ENCODE measurements at regions not wholly inside any gene's neighbourhood (a gene's known extent, or its start where the extent isn't known, plus 50 kb on each side); places are given as distances from the start of the nearest gene placed in this dataset.

DNA sequence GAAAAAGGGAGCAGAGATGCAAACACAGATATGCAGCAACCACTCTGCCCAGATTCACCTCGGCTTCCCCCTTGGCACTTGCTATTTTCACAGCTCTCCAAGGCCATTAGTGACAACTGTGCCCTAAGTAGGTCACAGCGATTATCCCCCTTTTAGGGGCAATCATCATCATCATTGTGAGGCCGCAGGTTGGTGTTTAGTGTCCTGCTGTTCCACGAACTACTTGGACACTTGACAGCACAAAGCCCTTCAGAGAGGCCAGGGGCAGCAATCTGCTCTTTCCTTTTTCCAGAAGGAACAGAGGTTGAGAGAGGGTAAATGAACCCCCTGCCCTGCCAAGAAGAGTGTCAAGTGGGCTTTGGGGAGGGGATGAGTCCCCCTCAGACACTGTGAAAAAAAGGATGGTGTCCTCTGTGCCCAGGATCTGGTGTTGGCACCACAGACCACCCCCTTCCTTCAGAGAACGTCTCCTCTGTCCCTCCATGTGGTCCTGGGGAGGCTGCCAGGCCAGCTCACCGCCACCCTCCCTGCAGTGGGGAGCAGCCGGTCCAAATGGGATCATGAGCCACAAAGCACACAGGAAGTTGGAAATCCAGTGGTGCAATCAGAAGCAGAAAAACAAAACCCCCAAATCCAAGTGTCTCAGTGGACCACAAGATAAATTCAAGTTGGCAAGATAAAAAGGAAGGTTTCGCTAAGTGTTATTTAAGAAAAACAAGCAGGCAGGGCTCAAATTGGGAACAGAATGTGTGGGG lies 78.4 kb upstream of the MED9 start:
- no peak for DNase-seq
- H3K4me3 Mint-ChIP-seq = no peak overlapping the region
- no peaks in the 10 kb centered on the region for H3K9me3 ChIP-seq (ENCODE audit: low read length)
- no peaks in the 10 kb centered on the region for H3K36me3 ChIP-seq (ENCODE audit: insufficient read depth, low read length)
- peaks cover 16% of the 10 kb centered on the region for H3K4me1 ChIP-seq (ENCODE audit: insufficient read depth, low read length)
- no peaks in the 10 kb centered on the region for H3K27me3 ChIP-seq (ENCODE audit: insufficient read depth, low read length, poor library complexity, severe bottlenecking)
- H3K9me3 Mint-ChIP-seq = no peaks in the 10 kb centered on the region
- peaks cover 31 to 44% (median 40%) of the 10 kb centered on the region in 3 donors for H3K4me1 Mint-ChIP-seq
- no peak overlapping the region for H3K4me3 ChIP-seq (ENCODE audit: low read length)
- no peak overlapping the region for H3K27ac ChIP-seq (ENCODE audit: low read depth, low read length)
- H3K27ac Mint-ChIP-seq = peak overlapping the region in 1 of 8 donors; percentile 51
- ChIA-PET CTCF (interaction anchor here (1.7 kb wide), 1 partner anchor 42 kb away, joined by 3 read pairs; no protein-coding TSS in a partner anchor), POLR2A (no interaction called here)
- no peaks in the 10 kb centered on the region for H3K36me3 Mint-ChIP-seq
- no peaks in the 10 kb centered on the region for H3K27me3 Mint-ChIP-seq

DNA sequence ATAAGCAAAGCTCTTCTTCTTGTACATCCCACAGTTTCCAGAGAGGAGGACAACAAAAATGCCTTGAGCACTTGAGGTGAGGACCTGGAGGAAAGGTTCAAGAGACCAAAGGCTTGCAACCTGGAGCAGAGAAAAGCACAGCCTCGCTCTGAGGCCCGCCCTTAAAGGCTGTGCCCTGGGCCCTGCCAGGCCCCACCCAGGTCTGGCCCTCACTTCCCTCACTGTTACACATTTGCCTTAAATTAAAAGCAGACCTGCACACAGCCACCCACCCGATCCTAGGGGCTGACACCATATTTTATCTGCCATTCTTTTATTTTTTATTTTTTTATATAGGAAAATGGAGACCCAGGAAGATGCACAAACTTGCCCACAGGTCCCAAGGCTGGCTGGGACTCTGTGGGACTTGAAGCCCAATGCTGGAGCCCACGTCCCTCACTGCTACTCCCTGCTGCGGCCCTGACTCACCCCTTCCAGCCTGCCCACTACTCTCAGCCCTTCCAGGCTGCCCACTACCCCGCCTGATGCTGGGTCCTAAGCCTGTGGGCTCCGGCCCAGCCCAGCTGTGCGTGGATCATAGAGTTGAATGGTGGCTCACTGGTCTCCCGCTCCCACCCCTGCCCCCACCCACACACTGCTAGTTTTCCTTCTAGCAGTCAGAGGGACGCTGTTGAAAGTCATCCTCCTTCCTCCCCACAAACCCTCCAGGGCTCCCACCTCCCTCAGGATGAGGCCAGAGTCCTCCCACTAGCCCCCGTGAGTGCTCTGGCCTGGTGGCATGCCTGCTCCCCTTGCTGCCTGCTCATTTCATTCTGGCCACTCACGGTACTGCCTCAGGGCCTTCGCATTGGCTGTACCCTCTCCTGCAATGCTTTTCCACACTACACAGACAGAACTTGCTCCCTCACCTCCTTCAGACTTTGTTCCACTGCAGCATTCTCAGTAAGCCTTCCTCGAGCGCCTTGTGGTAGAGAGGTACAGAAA lies 77.6 kb upstream of the MED9 start:
- no peaks in the 10 kb centered on the region for H3K9me3 Mint-ChIP-seq
- ChIA-PET POLR2A (no interaction called here), CTCF (no interaction called here)
- H3K27ac Mint-ChIP-seq = peak overlapping the region in 1 of 8 donors; percentile 23
- H3K4me1 Mint-ChIP-seq = peaks cover 36 to 47% (median 43%) of the 10 kb centered on the region in 3 donors
- no peak for DNase-seq
- no peaks in the 10 kb centered on the region for H3K36me3 ChIP-seq (ENCODE audit: insufficient read depth, low read length)
- H3K27me3 Mint-ChIP-seq = no peaks in the 10 kb centered on the region
- no peak overlapping the region for H3K27ac ChIP-seq (ENCODE audit: low read depth, low read length)
- no peak overlapping the region for H3K4me3 ChIP-seq (ENCODE audit: low read length)
- no peaks in the 10 kb centered on the region for H3K9me3 ChIP-seq (ENCODE audit: low read length)
- H3K27me3 ChIP-seq (ENCODE audit: insufficient read depth, low read length, poor library complexity, severe bottlenecking) = no peaks in the 10 kb centered on the region
- no peaks in the 10 kb centered on the region for H3K36me3 Mint-ChIP-seq
- H3K4me1 ChIP-seq (ENCODE audit: insufficient read depth, low read length) = peaks cover 22% of the 10 kb centered on the region
- H3K4me3 Mint-ChIP-seq = no peak overlapping the region

DNA sequence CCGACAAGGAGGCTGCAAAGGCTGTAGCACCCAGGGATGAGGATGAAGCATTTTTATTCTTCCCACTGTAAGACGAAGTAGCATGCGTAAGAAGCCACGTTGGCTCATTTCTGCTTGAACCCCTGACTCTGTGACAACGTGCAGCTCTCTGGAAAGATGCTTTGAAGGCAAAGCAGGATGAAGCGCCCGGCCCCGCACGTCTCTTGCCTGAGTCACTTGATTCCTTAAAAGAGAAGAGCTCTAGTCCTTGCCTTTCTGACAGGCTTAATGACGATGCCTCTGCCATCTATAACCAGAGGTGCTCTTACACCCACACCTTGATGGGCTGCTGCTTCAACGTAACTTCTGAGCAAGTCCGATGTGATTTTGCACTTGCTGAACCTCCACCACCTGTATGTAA lies 76.7 kb upstream of the MED9 start:
- no peak for DNase-seq
- ChIA-PET CTCF (no interaction called here), POLR2A (no interaction called here)
- Mint-ChIP-seq H3K4me3 (peak overlapping the region in 1 of 7 donors; percentile 32), H3K27ac (peak overlapping the region in 1 of 8 donors; percentile 44), H3K9me3 (no peaks in the 10 kb centered on the region), H3K27me3 (no peaks in the 10 kb centered on the region), H3K36me3 (no peaks in the 10 kb centered on the region), H3K4me1 (peaks cover 44 to 52% (median 52%) of the 10 kb centered on the region in 3 donors)
- no peaks in the 10 kb centered on the region for H3K27me3 ChIP-seq (ENCODE audit: insufficient read depth, low read length, poor library complexity, severe bottlenecking)
- H3K4me1 ChIP-seq (ENCODE audit: insufficient read depth, low read length) = peaks cover 30% of the 10 kb centered on the region
- H3K36me3 ChIP-seq (ENCODE audit: insufficient read depth, low read length) = no peaks in the 10 kb centered on the region
- no peak overlapping the region for H3K4me3 ChIP-seq (ENCODE audit: low read length)
- H3K9me3 ChIP-seq (ENCODE audit: low read length) = no peaks in the 10 kb centered on the region
- no peak overlapping the region for H3K27ac ChIP-seq (ENCODE audit: low read depth, low read length)

DNA sequence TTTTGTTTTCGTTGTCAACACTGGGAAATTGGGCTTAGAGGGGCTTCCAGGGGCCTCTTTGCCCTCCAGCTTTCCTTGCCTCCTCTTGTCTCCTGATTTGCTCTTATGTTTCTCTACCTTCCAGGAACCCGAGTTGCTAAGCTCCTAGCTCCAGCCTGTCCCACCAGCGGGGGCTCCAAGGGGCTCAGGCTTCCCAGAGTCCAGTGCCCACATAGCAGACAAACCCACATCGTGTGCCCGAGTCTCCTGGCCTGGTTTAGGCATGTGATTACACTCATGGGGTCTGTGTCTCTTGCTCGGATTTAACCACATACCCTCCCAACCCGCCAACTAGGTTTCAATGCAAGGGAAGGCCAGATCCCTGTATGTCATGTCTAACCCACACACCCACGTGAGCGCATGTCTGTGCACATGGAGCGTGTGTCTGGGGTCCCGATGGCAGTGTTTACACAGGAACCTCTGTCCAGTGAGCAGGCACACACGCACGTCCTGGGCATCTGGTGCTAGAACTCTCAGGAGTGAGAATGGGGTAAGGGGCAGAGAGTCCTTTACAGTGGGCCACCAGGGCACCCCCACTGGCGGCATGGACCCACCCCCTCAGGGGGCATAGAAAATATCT lies 76.1 kb upstream of the MED9 start:
- CTCF ChIA-PET = no interaction called here
- Histone ChIP-seq H3K9me3 (ENCODE audit: low read length) (no peaks in the 10 kb centered on the region), H3K4me3 (ENCODE audit: low read length) (no peak overlapping the region), H3K36me3 (ENCODE audit: insufficient read depth, low read length) (no peaks in the 10 kb centered on the region), H3K27ac (ENCODE audit: low read depth, low read length) (no peak overlapping the region), H3K27me3 (ENCODE audit: insufficient read depth, low read length, poor library complexity, severe bottlenecking) (no peaks in the 10 kb centered on the region), H3K4me1 (ENCODE audit: insufficient read depth, low read length) (peaks cover 36% of the 10 kb centered on the region)
- no peaks in the 10 kb centered on the region for H3K27me3 Mint-ChIP-seq
- peak overlapping the region in 3 of 8 donors; percentile 64 to 77 (median 76) for H3K27ac Mint-ChIP-seq
- no peaks in the 10 kb centered on the region for H3K36me3 Mint-ChIP-seq
- POLR2A ChIA-PET = no interaction called here
- peaks cover 50 to 58% (median 55%) of the 10 kb centered on the region in 3 donors for H3K4me1 Mint-ChIP-seq
- H3K4me3 Mint-ChIP-seq = no peak overlapping the region
- H3K9me3 Mint-ChIP-seq = no peaks in the 10 kb centered on the region
- no peak for DNase-seq

DNA sequence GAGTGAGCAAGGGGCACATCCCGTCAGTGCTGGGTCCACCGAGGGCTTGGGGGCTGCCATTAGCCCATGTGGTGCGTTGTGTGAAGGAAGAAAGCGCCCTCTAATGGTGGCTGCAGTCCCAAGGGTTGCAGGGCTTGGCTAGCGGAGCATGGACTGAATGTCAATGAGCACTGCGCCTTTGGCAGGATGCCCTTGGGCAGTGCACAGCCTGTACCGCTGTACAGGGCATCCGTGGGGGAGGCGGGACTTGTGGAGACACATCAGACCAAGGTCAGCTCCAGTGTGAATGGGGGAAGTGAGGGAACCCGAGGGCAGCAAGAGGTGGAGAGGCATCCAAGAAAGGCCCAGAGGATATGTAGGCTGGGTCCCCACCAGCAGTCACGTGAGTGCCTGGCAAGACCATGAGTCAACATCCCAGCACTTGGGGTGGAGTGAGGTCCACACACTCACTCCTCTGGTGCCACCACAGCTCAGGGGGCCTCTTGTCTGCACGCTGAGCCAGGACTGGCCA lies 75.5 kb upstream of the MED9 start:
- Mint-ChIP-seq H3K36me3 (no peaks in the 10 kb centered on the region), H3K4me1 (peaks cover 55 to 64% (median 62%) of the 10 kb centered on the region in 3 donors), H3K27me3 (no peaks in the 10 kb centered on the region), H3K27ac (peak overlapping the region in 4 of 8 donors; percentile 19 to 77 (median 70)), H3K4me3 (no peak overlapping the region), H3K9me3 (no peaks in the 10 kb centered on the region)
- no peaks in the 10 kb centered on the region for H3K9me3 ChIP-seq (ENCODE audit: low read length)
- ChIA-PET POLR2A (no interaction called here), CTCF (no interaction called here)
- H3K27ac ChIP-seq (ENCODE audit: low read depth, low read length) = no peak overlapping the region
- H3K27me3 ChIP-seq (ENCODE audit: insufficient read depth, low read length, poor library complexity, severe bottlenecking) = no peaks in the 10 kb centered on the region
- no peak for DNase-seq
- H3K4me1 ChIP-seq (ENCODE audit: insufficient read depth, low read length) = peaks cover 43% of the 10 kb centered on the region
- H3K36me3 ChIP-seq (ENCODE audit: insufficient read depth, low read length) = no peaks in the 10 kb centered on the region
- no peak overlapping the region for H3K4me3 ChIP-seq (ENCODE audit: low read length)

DNA sequence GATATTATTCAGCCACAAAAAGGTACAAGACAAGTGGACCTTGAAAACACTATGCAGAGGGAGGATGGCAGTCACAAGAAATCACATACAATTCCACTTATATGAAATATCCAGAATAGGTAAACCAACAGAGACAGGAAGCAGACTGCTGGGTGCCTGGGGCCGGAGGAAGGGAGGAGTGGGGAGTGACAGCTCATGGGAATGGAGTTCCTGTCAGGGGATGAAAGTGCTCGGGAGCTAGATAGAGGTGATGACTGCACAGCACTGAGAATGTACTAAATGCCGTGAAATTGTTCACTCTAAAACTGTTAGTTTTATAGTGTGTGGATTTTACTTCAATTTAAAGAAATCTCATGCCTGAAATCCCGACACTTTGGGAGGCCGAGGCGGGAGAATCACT lies 74.2 kb upstream of the MED9 start:
- POLR2A ChIA-PET = no interaction called here

DNA sequence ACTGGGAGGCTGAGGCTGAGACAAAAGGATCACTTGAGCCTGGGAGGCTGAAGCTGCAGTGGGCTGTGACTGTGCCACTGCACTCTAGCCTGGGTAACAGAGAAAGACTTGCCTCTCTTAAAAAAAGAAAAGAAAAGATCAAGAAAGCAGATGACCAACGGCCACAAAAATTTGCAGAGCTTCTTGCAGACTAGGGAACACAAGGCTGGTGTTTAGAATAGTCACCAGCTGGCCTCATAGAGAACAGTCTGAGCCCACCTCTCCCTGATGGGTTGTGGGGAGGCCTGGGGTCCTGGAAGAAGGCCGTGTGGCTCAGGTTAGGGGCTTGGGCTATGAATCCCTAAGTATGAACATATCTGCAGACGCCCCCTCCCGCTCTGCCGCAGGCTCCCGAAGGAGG lies 73.7 kb upstream of the MED9 start:
- H3K4me1 Mint-ChIP-seq = peaks cover 61 to 77% (median 67%) of the 10 kb centered on the region in 3 donors
- peaks cover 46% of the 10 kb centered on the region for H3K4me1 ChIP-seq (ENCODE audit: insufficient read depth, low read length)

More for the DNA sequence above, 74.2 kb upstream of the MED9 start:
- Histone ChIP-seq H3K27me3 (ENCODE audit: insufficient read depth, low read length, poor library complexity, severe bottlenecking) (no peaks in the 10 kb centered on the region), H3K4me1 (ENCODE audit: insufficient read depth, low read length) (peaks cover 46% of the 10 kb centered on the region), H3K27ac (ENCODE audit: low read depth, low read length) (no peak overlapping the region), H3K4me3 (ENCODE audit: low read length) (no peak overlapping the region), H3K36me3 (ENCODE audit: insufficient read depth, low read length) (no peaks in the 10 kb centered on the region), H3K9me3 (ENCODE audit: low read length) (no peaks in the 10 kb centered on the region)
- no peak for DNase-seq
- CTCF ChIA-PET = interaction anchor here (3.0 kb wide), 1 partner anchor 11 kb away, joined by 11 read pairs; no protein-coding TSS in a partner anchor
- Mint-ChIP-seq H3K4me1 (peaks cover 61 to 75% (median 65%) of the 10 kb centered on the region in 3 donors), H3K36me3 (no peaks in the 10 kb centered on the region), H3K9me3 (no peaks in the 10 kb centered on the region), H3K4me3 (peak overlapping the region in 5 of 7 donors; percentile 18 to 71 (median 50)), H3K27me3 (no peaks in the 10 kb centered on the region), H3K27ac (peak overlapping the region; percentile 32 to 96 (median 62))

More for the DNA sequence above, 73.7 kb upstream of the MED9 start:
- peak overlapping the region in 5 of 7 donors; percentile 71 to 84 (median 76) for H3K4me3 Mint-ChIP-seq
- H3K4me3 ChIP-seq (ENCODE audit: low read length) = peak overlapping the region; percentile 57
- CTCF ChIA-PET = interaction anchor here (0.6 to 3.0 kb wide), 2 partner anchors 11 to 187 kb away, joined by 3 to 11 read pairs; no protein-coding TSS in a partner anchor
- H3K27ac ChIP-seq (ENCODE audit: low read depth, low read length) = no peak overlapping the region
- peak overlapping the region; percentile 9 to 93 (median 90) for H3K27ac Mint-ChIP-seq
- no peaks in the 10 kb centered on the region for H3K36me3 ChIP-seq (ENCODE audit: insufficient read depth, low read length)
- H3K9me3 ChIP-seq (ENCODE audit: low read length) = no peaks in the 10 kb centered on the region
- no peaks in the 10 kb centered on the region for H3K9me3 Mint-ChIP-seq
- H3K27me3 ChIP-seq (ENCODE audit: insufficient read depth, low read length, poor library complexity, severe bottlenecking) = no peaks in the 10 kb centered on the region
- no peaks in the 10 kb centered on the region for H3K27me3 Mint-ChIP-seq
- no peaks in the 10 kb centered on the region for H3K36me3 Mint-ChIP-seq
- no peak for DNase-seq
- POLR2A ChIA-PET = no interaction called here

Data from CD8-positive, alpha-beta memory T cell (primary cell).